OCI-LY3 (cell line): ENCODE measurements at regions not wholly inside any gene's neighbourhood (a gene's known extent, or its start where the extent isn't known, plus 50 kb on each side); places are given as distances from the start of the nearest gene placed in this dataset.

Experiments used
- CTCF ChIP-seq: fragments of 200-600, 300-600 bp; sonication (generic); IDR thresholded peaks from 2 replicates; pipeline ENCODE4 v1.5.1; 2014; ENCODE audit warnings: antibody characterized with exemption, low read length, low read depth
- EZH2phosphoT487 ChIP-seq: fragments of 200-600 bp; shearing (Covaris generic); IDR thresholded peaks from 2 replicates; pipeline ENCODE4 v1.6.1; 2018; ENCODE audit warnings: antibody characterized with exemption, mixed run types, low read depth

GRCh38 chr6:14283600-14284235 lies 166.1 kb downstream of the CD83 start:
- TF ChIP-seq CTCF (no peak), EZH2phosphoT487 (no peak)
